ENCODE measurements at regions not wholly inside any gene's neighbourhood (a gene's known extent, or its start where the extent isn't known, plus 50 kb on each side); places are given as distances from the start of the nearest gene placed in this dataset.
"Not testable (repeated sequence)": the region's sequence is repeated elsewhere in the genome, so short reads cannot be mapped to it uniquely, and the experiment has no call there.

GRCh38 chr12:30578426-30578825 is 117.2 kb downstream of the IPO8 start:
- Mint-ChIP-seq H3K9me3 (ENCODE audit: low read depth) (no peaks in the 10 kb centered on the region), H3K4me1 (no peaks in the 10 kb centered on the region), H3K36me3 (ENCODE audit: low read depth) (no peaks in the 10 kb centered on the region), H3K27ac (no peak overlapping the region), H3K4me3 (no peak overlapping the region), H3K27me3 (no peaks in the 10 kb centered on the region)
- no peak for DNase-seq
- ATAC-seq: no peak
- intact Hi-C loops (cut with DNase I, micrococcal nuclease): no loop called here
- ChIA-PET CTCF (no interaction called here), POLR2A (no interaction called here)

- DNase-seq (no peak), ATAC-seq (no peak)
- POLR2A ChIA-PET: no interaction called here
- no peaks in the 10 kb centered on the region for H3K36me3 Mint-ChIP-seq (ENCODE audit: low read depth)
- no peaks in the 10 kb centered on the region for H3K9me3 Mint-ChIP-seq (ENCODE audit: low read depth)
- no peaks in the 10 kb centered on the region for H3K4me1 Mint-ChIP-seq
- H3K4me3 Mint-ChIP-seq: no peak overlapping the region
- no peak overlapping the region for H3K27ac Mint-ChIP-seq
- intact Hi-C loops (cut with DNase I, micrococcal nuclease): no loop called here
- CTCF ChIA-PET: no interaction called here
- peaks cover 4% of the 10 kb centered on the region for H3K27me3 Mint-ChIP-seq
Observed at GRCh38 chr12:30573145-30573544, 122.5 kb downstream of the IPO8 start.

GRCh38 chr12:30570211-30570890 is 125.3 kb downstream of the IPO8 start:
- Mint-ChIP-seq H3K27ac (no peak overlapping the region), H3K4me1 (no peaks in the 10 kb centered on the region), H3K27me3 (peaks cover 7% of the 10 kb centered on the region), H3K36me3 (ENCODE audit: low read depth) (no peaks in the 10 kb centered on the region), H3K4me3 (no peak overlapping the region), H3K9me3 (ENCODE audit: low read depth) (no peaks in the 10 kb centered on the region)
- ChIA-PET POLR2A (interaction anchor here (0.7 kb wide), 1 partner anchor 215 kb away, joined by 4 read pairs; no protein-coding TSS in a partner anchor), CTCF (no interaction called here)
- no peak for ATAC-seq
- intact Hi-C loops (cut with DNase I, micrococcal nuclease): no loop called here
- DNase-seq: no peak

GRCh38 chr12:30569426-30569825 is 126.2 kb downstream of the IPO8 start:
- ChIA-PET POLR2A (no interaction called here), CTCF (no interaction called here)
- Mint-ChIP-seq H3K27me3 (peaks cover 7% of the 10 kb centered on the region), H3K4me3 (no peak overlapping the region), H3K9me3 (ENCODE audit: low read depth) (no peaks in the 10 kb centered on the region), H3K36me3 (ENCODE audit: low read depth) (no peaks in the 10 kb centered on the region), H3K4me1 (no peaks in the 10 kb centered on the region), H3K27ac (no peak overlapping the region)
- intact Hi-C loops (cut with DNase I, micrococcal nuclease): no loop called here
- ATAC-seq (no peak), DNase-seq (no peak)

GRCh38 chr12:30568453-30568852 is 127.2 kb downstream of the IPO8 start:
- Mint-ChIP-seq H3K36me3 (ENCODE audit: low read depth) (no peaks in the 10 kb centered on the region), H3K4me3 (no peak overlapping the region), H3K27ac (no peak overlapping the region), H3K9me3 (ENCODE audit: low read depth) (no peaks in the 10 kb centered on the region), H3K27me3 (peaks cover 7% of the 10 kb centered on the region), H3K4me1 (no peaks in the 10 kb centered on the region)
- CTCF ChIA-PET: no interaction called here
- ATAC-seq (no peak), DNase-seq (no peak)
- POLR2A ChIA-PET: no interaction called here
- intact Hi-C loops (cut with DNase I, micrococcal nuclease): no loop called here

GRCh38 chr12:30567082-30567481 is 128.6 kb downstream of the IPO8 start:
- Mint-ChIP-seq H3K9me3 (ENCODE audit: low read depth) (no peaks in the 10 kb centered on the region), H3K27ac (no peak overlapping the region), H3K27me3 (peaks cover 7% of the 10 kb centered on the region), H3K4me3 (no peak overlapping the region), H3K4me1 (no peaks in the 10 kb centered on the region), H3K36me3 (ENCODE audit: low read depth) (no peaks in the 10 kb centered on the region)
- intact Hi-C loops (cut with DNase I, micrococcal nuclease): no loop called here
- ChIA-PET POLR2A (no interaction called here), CTCF (interaction anchor here (0.6 kb wide), 1 partner anchor 31 kb away, joined by 3 read pairs; no protein-coding TSS in a partner anchor)
- ATAC-seq (no peak), DNase-seq (no peak)

DNA sequence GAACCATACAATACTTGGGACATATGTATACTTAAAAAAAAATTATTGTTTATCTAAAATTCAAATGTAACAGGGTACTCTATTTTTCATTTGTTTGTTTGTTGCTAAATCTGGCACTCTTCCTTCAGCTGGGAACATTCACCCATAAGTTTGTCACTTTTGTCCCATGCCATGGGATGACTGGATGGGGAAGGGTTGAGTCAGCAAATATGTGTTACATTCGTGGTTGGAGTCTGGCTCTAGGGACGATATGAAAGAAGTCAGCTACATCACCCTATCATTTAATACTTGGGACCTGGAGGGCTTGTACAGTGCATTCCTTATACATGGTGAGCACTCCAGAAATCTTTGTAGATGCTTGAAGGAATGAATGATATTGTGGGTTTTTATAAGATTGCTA is 131.3 kb downstream of the IPO8 start:
- Mint-ChIP-seq H3K9me3 (ENCODE audit: low read depth) (peaks cover 13% of the 10 kb centered on the region), H3K4me1 (no peaks in the 10 kb centered on the region), H3K4me3 (no peak overlapping the region), H3K36me3 (ENCODE audit: low read depth) (no peaks in the 10 kb centered on the region), H3K27me3 (peaks cover 5% of the 10 kb centered on the region), H3K27ac (no peak overlapping the region)
- no peak for DNase-seq
- POLR2A ChIA-PET: no interaction called here
- CTCF ChIA-PET: no interaction called here
- intact Hi-C loops (cut with DNase I, micrococcal nuclease): no loop called here
- no peak for ATAC-seq

GRCh38 chr12:30548203-30548602 is 147.5 kb downstream of the IPO8 start:
- Mint-ChIP-seq H3K36me3 (ENCODE audit: low read depth) (no peaks in the 10 kb centered on the region), H3K4me3 (no peak overlapping the region), H3K4me1 (no peaks in the 10 kb centered on the region), H3K27me3 (peaks cover 11% of the 10 kb centered on the region), H3K9me3 (ENCODE audit: low read depth) (peaks cover 6% of the 10 kb centered on the region), H3K27ac (no peak overlapping the region)
- ChIA-PET POLR2A (no interaction called here), CTCF (no interaction called here)
- DNase-seq: no peak
- no peak for ATAC-seq
- intact Hi-C loops (cut with DNase I, micrococcal nuclease): no loop called here

- DNase-seq: no peak
- Mint-ChIP-seq H3K27me3 (peaks cover 4% of the 10 kb centered on the region), H3K4me1 (no peaks in the 10 kb centered on the region), H3K4me3 (no peak overlapping the region), H3K27ac (no peak overlapping the region), H3K9me3 (ENCODE audit: low read depth) (peaks cover 9% of the 10 kb centered on the region), H3K36me3 (ENCODE audit: low read depth) (no peaks in the 10 kb centered on the region)
- ChIA-PET CTCF (no interaction called here), POLR2A (no interaction called here)
- intact Hi-C loops (cut with DNase I, micrococcal nuclease): no loop called here
- ATAC-seq: no peak
Observed at GRCh38 chr12:30546121-30546520, 149.5 kb downstream of the IPO8 start.

GRCh38 chr12:30544704-30545103 is 151.0 kb downstream of the IPO8 start:
- ATAC-seq; H3K27me3 Mint-ChIP-seq; H3K27ac Mint-ChIP-seq; H3K36me3 Mint-ChIP-seq (ENCODE audit: low read depth); POLR2A ChIA-PET; H3K4me3 Mint-ChIP-seq; H3K4me1 Mint-ChIP-seq; DNase-seq; intact Hi-C loops (cut with DNase I, micrococcal nuclease); CTCF ChIA-PET: not testable (repeated sequence)
- peaks cover 17% of the 10 kb centered on the region for H3K9me3 Mint-ChIP-seq (ENCODE audit: low read depth)

DNA sequence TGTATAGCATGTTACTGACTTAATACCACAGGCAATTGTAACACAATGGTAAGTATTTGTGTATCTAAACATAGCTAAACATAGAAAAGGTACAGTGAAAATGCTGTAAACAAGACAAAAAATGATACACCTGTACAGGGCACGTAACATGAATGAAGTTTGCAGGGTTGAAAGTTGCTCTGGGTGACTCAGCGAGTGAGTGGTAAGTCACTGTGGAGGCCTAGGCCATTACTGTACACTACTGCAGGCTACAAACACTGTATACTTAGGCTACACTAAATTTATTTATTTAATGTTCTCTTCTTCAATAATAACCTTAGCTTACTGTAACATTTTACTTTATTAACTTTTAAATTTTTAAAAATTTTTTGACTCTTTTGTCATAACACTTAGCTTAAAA is 158.4 kb downstream of the IPO8 start:
- Mint-ChIP-seq H3K4me3 (no peak overlapping the region), H3K4me1 (no peaks in the 10 kb centered on the region), H3K27me3 (no peaks in the 10 kb centered on the region), H3K27ac (no peak overlapping the region), H3K36me3 (ENCODE audit: low read depth) (no peaks in the 10 kb centered on the region), H3K9me3 (ENCODE audit: low read depth) (peaks cover 10% of the 10 kb centered on the region)
- POLR2A ChIA-PET: no interaction called here
- CTCF ChIA-PET: no interaction called here
- DNase-seq (no peak), ATAC-seq (no peak)
- intact Hi-C loops (cut with DNase I, micrococcal nuclease): no loop called here

- ChIA-PET CTCF (no interaction called here), POLR2A (no interaction called here)
- intact Hi-C loops (cut with DNase I, micrococcal nuclease): no loop called here
- DNase-seq (no peak), ATAC-seq (no peak)
- no peaks in the 10 kb centered on the region for H3K27me3 Mint-ChIP-seq
- H3K4me1 Mint-ChIP-seq: no peaks in the 10 kb centered on the region
- no peaks in the 10 kb centered on the region for H3K9me3 Mint-ChIP-seq (ENCODE audit: low read depth)
- no peaks in the 10 kb centered on the region for H3K36me3 Mint-ChIP-seq (ENCODE audit: low read depth)
- H3K27ac Mint-ChIP-seq: no peak overlapping the region
- H3K4me3 Mint-ChIP-seq: no peak overlapping the region
Observed at GRCh38 chr12:30533558-30534265, 162.0 kb downstream of the IPO8 start.
